Suprapubic skin (tissue), 4 donors: ENCODE measurements at regions not wholly inside any gene's neighbourhood (a gene's known extent, or its start where the extent isn't known, plus 50 kb on each side); places are given as distances from the start of the nearest gene placed in this dataset.
A peak's percentile ranks its signal among the peaks of the same experiment; 100 is the strongest.

Experiments
- DNase-seq, 2 donors: peaks; one replicate each; pipeline ENCODE4 v3.0.0-alpha.2; 2019; ENCODE audit warnings: low spot score in 2 of 2
- H3K27ac ChIP-seq: fragments of 200-600 bp; sonication (generic); one replicate; pipeline ENCODE4 v1.5.1; 2019
- H3K27me3 ChIP-seq: fragments of 200-600 bp; sonication (generic); one replicate; pipeline ENCODE4 v1.5.1; 2019
- H3K36me3 ChIP-seq: fragments of 200-600 bp; sonication (generic); one replicate; pipeline ENCODE4 v1.5.1; 2019
- H3K4me1 ChIP-seq: fragments of 200-600 bp; sonication (generic); one replicate; pipeline ENCODE4 v1.5.1; 2019
- H3K4me3 ChIP-seq: fragments of 200-600 bp; sonication (generic); one replicate; pipeline ENCODE4 v1.5.1; 2019; ENCODE audit warnings: mild to moderate bottlenecking
- H3K9me3 ChIP-seq: fragments of 200-600 bp; sonication (generic); one replicate; pipeline ENCODE4 v1.5.1; 2019
- EP300 ChIP-seq: sonication (generic); formaldehyde crosslinking; IDR thresholded peaks from one replicate; pipeline ENCODE4 v1.6.1; 2017; ENCODE audit warnings: antibody characterized with exemption
- POLR2A ChIP-seq, 2 donors: fragments of 450-650 bp; IDR thresholded peaks; one replicate each; pipeline ENCODE4 v1.6.1; 2017; ENCODE audit warnings: antibody characterized with exemption in 2 of 2, mild to moderate bottlenecking in 2 of 2, moderate library complexity in 2 of 2
- POLR2AphosphoS5 ChIP-seq, 3 donors: sonication (generic); formaldehyde crosslinking; IDR thresholded peaks; one replicate each; pipeline ENCODE4 v1.6.1; 2017; ENCODE audit warnings: antibody characterized with exemption in 3 of 3
- WGBS: methylation state at CpG from one replicate; pipeline ENCODE4 v1.1.5; 2018; 5-methylcytosine and 5-hydroxymethylcytosine counted together
- TF ChIP-seq, protein P1 (sequence below), 2 donors: fragments of 200-600 bp in 1 of 2; fragments of 450-650 bp in 1 of 2; sonication (generic) in 1 of 2; IDR thresholded peaks; one replicate each; pipeline ENCODE4 v1.5.1; 2016 to 2019; ENCODE audit warnings: antibody characterized with exemption in 2 of 2, mild to moderate bottlenecking in 1 of 2, moderate library complexity in 1 of 2

DNA sequence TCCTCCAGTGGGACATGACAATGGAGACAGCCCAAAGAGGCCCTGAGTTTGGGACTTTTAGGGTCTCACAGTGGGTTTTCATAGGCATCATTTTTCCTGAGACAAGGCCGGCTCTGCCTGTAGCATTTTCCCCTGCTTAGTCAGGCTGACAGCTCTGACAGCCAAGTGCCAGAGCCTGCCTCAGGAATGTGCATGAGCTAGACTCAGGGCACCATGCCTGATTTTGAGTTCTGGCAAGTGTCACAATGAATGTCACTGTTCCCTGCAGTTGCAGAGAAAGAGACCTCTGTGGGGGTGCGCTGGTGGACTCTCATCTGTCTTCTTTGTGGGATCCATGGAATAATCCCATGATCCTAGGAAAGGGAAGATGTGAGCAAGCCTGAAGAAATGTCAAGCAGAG is 343.3 kb upstream of the TSPY4 start:
- no peak overlapping the region for H3K4me3 ChIP-seq
- no peak overlapping the region for H3K27ac ChIP-seq
- peak in 1 of 2 donors; percentile 76 for DNase-seq
- H3K36me3 ChIP-seq = no peaks in the 10 kb centered on the region
- no peaks in the 10 kb centered on the region for H3K4me1 ChIP-seq
- WGBS = no CpG with 5 or more reads among the region's 2 CpGs
- no peaks in the 10 kb centered on the region for H3K9me3 ChIP-seq
- H3K27me3 ChIP-seq = no peaks in the 10 kb centered on the region
- TF ChIP-seq, protein P1, sequence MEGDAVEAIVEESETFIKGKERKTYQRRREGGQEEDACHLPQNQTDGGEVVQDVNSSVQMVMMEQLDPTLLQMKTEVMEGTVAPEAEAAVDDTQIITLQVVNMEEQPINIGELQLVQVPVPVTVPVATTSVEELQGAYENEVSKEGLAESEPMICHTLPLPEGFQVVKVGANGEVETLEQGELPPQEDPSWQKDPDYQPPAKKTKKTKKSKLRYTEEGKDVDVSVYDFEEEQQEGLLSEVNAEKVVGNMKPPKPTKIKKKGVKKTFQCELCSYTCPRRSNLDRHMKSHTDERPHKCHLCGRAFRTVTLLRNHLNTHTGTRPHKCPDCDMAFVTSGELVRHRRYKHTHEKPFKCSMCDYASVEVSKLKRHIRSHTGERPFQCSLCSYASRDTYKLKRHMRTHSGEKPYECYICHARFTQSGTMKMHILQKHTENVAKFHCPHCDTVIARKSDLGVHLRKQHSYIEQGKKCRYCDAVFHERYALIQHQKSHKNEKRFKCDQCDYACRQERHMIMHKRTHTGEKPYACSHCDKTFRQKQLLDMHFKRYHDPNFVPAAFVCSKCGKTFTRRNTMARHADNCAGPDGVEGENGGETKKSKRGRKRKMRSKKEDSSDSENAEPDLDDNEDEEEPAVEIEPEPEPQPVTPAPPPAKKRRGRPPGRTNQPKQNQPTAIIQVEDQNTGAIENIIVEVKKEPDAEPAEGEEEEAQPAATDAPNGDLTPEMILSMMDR (IDR thresholded peaks at IDR 0.05) = no peak
- TF ChIP-seq EP300 = no peak
- TF ChIP-seq POLR2AphosphoS5 (IDR thresholded peaks at IDR 0.05) = no peak
- TF ChIP-seq POLR2A (IDR thresholded peaks at IDR 0.05) = no peak

DNA sequence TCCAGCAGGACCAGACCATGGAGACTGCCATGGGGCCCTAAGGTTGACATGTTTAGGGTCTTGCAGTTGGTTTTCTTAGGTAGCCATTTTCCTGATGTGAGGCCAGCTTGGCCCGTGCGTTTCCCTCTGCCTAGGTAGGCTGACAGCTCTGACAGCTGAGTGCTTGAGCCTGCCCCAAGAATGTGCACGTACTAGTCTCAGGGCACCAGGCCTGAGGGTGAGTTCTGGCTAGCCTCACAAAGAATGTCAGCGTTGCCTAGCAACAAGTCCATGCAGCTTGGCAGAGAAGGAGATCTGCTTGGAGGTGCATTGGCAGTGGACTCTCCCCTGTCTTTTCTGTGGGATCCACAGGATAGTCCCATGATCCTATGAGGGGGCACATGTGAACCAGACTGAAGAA is 336.0 kb upstream of the TSPY4 start:
- H3K4me1 ChIP-seq = no peaks in the 10 kb centered on the region
- WGBS = no CpG with 5 or more reads among the region's 4 CpGs
- TF ChIP-seq POLR2A (IDR thresholded peaks at IDR 0.05) (no peak), EP300 (no peak), POLR2AphosphoS5 (IDR thresholded peaks at IDR 0.05) (no peak)
- TF ChIP-seq, protein P1 (IDR thresholded peaks at IDR 0.05) = no peak
- no peak for DNase-seq
- no peak overlapping the region for H3K27ac ChIP-seq
- no peaks in the 10 kb centered on the region for H3K36me3 ChIP-seq
- no peaks in the 10 kb centered on the region for H3K27me3 ChIP-seq
- H3K9me3 ChIP-seq = no peaks in the 10 kb centered on the region
- H3K4me3 ChIP-seq = no peak overlapping the region

DNA sequence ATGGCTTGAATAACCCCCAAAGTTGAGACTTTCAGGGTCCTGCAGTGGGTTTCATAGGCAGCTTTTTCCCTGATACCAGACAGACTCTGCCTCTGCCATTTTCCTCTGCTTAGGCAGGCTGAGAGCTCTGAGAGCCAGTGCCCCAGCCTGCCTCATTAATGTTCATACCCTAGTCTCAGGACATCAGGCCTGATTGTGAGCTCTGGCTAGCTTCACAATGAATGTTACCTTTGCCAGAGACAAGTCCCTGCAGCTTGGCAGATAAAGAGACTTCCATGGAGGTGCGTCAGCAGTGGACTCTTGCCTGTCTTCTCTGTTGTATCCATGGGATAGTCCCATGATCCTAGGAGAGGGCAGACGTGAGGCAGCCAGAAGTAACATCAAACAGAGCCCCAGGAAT is 333.5 kb upstream of the TSPY4 start:
- H3K4me1 ChIP-seq = no peaks in the 10 kb centered on the region
- H3K27ac ChIP-seq = no peak overlapping the region
- H3K4me3 ChIP-seq = no peak overlapping the region
- WGBS = no CpG with 5 or more reads among the region's 2 CpGs
- DNase-seq = no peak
- no peaks in the 10 kb centered on the region for H3K27me3 ChIP-seq
- H3K9me3 ChIP-seq = no peaks in the 10 kb centered on the region
- H3K36me3 ChIP-seq = no peaks in the 10 kb centered on the region
- TF ChIP-seq POLR2A (IDR thresholded peaks at IDR 0.05) = no peak
- TF ChIP-seq, protein P1 (IDR thresholded peaks at IDR 0.05) = no peak
- no peak for TF ChIP-seq POLR2AphosphoS5 (IDR thresholded peaks at IDR 0.05)
- TF ChIP-seq EP300 = no peak

DNA sequence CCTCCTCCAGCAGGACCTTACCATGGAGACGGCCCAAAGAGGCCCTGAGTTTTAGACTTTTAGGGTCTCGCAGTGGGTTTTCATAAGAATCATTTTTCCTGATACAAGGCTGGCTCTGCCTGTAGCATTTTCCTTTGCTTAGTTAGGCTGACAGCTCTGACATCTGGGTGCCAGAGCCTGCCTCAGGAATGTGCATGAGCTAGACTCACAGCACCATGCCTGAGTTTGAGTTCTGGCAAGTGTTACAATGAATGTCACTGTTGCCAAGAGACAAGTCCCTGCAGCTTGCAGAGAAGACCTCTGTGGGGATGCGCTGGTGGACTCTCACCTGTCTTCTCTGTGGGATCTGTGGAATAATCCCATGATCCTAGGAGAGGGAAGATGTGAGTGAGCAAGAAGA is 328.6 kb upstream of the TSPY4 start:
- no CpG with 5 or more reads among the region's 3 CpGs for WGBS
- H3K9me3 ChIP-seq = no peaks in the 10 kb centered on the region
- no peak for DNase-seq
- H3K27me3 ChIP-seq = no peaks in the 10 kb centered on the region
- TF ChIP-seq, protein P1 (IDR thresholded peaks at IDR 0.05) = no peak
- TF ChIP-seq POLR2A (IDR thresholded peaks at IDR 0.05) (no peak), EP300 (no peak), POLR2AphosphoS5 (IDR thresholded peaks at IDR 0.05) (no peak)
- H3K27ac ChIP-seq = no peak overlapping the region
- H3K4me3 ChIP-seq = no peak overlapping the region
- no peaks in the 10 kb centered on the region for H3K36me3 ChIP-seq
- no peaks in the 10 kb centered on the region for H3K4me1 ChIP-seq

DNA sequence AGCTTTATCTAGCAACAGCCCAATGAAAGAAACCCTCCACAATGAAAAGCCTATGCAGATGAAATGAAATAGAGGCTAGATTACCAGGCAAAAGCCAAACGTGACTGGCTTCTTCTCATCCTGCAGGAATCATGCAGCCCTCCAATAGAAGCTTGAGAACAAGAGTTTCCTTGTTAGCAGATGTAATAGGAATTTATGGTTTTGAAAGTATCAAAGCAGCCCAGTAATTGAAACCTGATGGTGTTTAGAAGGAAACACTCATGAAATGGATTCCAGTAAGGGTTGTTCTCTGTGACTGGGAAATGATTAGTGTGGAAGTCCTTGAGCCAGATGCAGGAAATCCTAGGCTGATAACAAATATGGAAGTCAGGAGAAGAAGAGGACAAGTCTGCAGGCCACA is 320.3 kb upstream of the TSPY4 start:
- TF ChIP-seq, protein P1 (IDR thresholded peaks at IDR 0.05) = no peak
- TF ChIP-seq POLR2A (IDR thresholded peaks at IDR 0.05) (no peak), POLR2AphosphoS5 (IDR thresholded peaks at IDR 0.05) (no peak), EP300 (no peak)
- WGBS = no CpG with 5 or more reads among the region's 1 CpG

More for the DNA sequence above, 320.3 kb upstream of the TSPY4 start:
- H3K36me3 ChIP-seq = no peaks in the 10 kb centered on the region
- no peak for DNase-seq
- H3K4me1 ChIP-seq = no peaks in the 10 kb centered on the region
- H3K9me3 ChIP-seq = no peaks in the 10 kb centered on the region
- no peak overlapping the region for H3K27ac ChIP-seq
- H3K4me3 ChIP-seq = no peak overlapping the region
- H3K27me3 ChIP-seq = no peaks in the 10 kb centered on the region
